ENCODE measurements at regions not wholly inside any gene's neighbourhood (a gene's known extent, or its start where the extent isn't known, plus 50 kb on each side); places are given as distances from the start of the nearest gene placed in this dataset.

DNA sequence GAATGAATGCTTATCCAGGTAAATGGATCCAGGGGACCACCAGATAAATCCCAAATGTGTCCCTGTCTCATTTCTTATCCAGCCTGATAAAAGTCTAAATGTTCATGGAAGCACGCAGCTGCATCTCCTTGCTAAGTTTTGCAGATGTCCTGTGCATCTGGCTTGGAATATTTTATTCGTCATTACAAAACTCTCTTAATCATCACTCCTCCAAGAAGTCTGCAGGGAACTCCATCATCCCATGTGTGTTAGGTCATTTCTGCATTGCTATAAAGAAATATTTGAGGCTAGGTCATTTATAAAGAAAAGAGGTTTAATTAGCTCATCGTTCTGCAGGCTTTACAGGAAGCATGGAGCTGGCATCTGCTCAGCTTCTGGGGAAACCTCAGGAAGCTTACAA, 297.2 kb downstream of the HS3ST1 start:
- WGBS, 2 donors: 75 to 84% methylated on average over 3 of the region's 3 CpGs
- H3K27ac ChIP-seq: no peak overlapping the region
- H3K36me3 ChIP-seq: no peaks in the 10 kb centered on the region
- intact Hi-C loops (cut with DNase I): no loop called here
- H3K4me1 ChIP-seq: no peaks in the 10 kb centered on the region
- TF ChIP-seq POLR2A (IDR thresholded peaks at IDR 0.05): no peak
- H3K27me3 ChIP-seq: peaks cover 0 to 5% (median 0%) of the 10 kb centered on the region in 4 donors
- no peak for DNase-seq
- no peak overlapping the region for H3K4me3 ChIP-seq
- H3K9me3 ChIP-seq: no peaks in the 10 kb centered on the region

DNA sequence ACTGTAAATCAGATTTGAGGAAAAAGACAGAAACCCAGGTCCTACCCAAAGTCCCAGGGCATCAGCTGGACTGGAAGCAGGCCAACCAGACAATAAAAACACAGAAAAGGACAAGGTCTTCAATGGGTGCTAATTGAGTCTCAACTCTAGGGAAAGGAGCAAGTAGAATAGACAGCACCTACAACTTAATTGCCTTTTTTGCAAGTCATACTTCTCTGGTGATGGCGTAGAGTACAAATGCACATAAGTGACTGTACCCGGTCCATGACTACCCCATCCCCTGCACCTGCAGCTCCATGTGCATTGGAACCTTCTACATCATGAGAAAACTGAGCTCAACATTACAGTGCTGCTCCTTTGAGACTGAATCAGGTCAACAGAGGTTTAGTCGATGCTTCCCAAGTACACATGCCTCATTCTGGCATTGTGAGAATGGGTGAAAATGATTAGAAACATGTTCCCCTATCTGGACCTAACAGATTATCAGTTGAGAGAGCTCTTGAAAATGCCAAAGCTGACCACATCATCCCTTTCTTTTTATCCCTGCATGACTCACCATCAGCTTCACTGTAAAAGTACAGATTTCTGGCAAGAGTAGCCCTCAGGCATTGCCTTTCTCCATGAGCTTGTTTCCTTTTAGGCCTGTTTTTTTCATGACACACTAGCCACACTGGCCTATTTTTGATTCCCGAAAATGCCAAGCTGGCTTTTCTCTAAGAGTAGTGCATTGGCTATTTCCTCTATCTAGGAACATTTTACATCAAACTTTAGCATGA, 298.3 kb downstream of the HS3ST1 start:
- H3K4me3 ChIP-seq: no peak overlapping the region

DNA sequence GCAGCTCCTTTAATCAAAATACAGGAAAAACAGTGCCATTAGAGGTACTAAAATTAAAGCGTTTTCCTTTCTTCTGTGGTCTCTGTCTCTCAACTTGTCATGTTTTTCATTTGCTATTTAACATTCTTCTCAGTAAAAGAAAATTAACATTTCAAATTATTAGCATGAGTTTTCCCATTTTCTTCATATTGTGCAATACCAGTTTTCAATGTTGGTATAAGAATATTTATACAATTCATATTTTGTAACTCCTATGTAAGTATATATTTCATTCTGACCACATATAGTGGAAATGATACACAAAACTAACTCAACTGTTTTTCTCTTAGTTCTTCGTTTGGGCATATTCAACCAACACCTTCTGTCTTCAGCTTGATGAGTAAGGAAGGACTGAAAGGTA, 308.3 kb downstream of the HS3ST1 start:
- Histone ChIP-seq H3K9me3 (no peaks in the 10 kb centered on the region), H3K27ac (no peak overlapping the region), H3K27me3 (no peaks in the 10 kb centered on the region), H3K4me1 (no peaks in the 10 kb centered on the region), H3K4me3 (no peak overlapping the region), H3K36me3 (no peaks in the 10 kb centered on the region)
- intact Hi-C loops (cut with DNase I): no loop called here
- WGBS, 2 donors: 68 to 83% methylated on average over 2 of the region's 2 CpGs
- DNase-seq: no peak
- TF ChIP-seq, protein P1, sequence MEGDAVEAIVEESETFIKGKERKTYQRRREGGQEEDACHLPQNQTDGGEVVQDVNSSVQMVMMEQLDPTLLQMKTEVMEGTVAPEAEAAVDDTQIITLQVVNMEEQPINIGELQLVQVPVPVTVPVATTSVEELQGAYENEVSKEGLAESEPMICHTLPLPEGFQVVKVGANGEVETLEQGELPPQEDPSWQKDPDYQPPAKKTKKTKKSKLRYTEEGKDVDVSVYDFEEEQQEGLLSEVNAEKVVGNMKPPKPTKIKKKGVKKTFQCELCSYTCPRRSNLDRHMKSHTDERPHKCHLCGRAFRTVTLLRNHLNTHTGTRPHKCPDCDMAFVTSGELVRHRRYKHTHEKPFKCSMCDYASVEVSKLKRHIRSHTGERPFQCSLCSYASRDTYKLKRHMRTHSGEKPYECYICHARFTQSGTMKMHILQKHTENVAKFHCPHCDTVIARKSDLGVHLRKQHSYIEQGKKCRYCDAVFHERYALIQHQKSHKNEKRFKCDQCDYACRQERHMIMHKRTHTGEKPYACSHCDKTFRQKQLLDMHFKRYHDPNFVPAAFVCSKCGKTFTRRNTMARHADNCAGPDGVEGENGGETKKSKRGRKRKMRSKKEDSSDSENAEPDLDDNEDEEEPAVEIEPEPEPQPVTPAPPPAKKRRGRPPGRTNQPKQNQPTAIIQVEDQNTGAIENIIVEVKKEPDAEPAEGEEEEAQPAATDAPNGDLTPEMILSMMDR (IDR thresholded peaks at IDR 0.05): no peak
- no peak for TF ChIP-seq POLR2A (IDR thresholded peaks at IDR 0.05)

More for the DNA sequence above, 298.3 kb downstream of the HS3ST1 start:
- DNase-seq: no peak
- intact Hi-C loops (cut with DNase I): no loop called here
- 86 to 92% methylated on average over 4 of the region's 4 CpGs for WGBS, 2 donors
- no peaks in the 10 kb centered on the region for H3K36me3 ChIP-seq
- peaks cover 0 to 5% (median 0%) of the 10 kb centered on the region in 4 donors for H3K27me3 ChIP-seq
- TF ChIP-seq, protein P1 (IDR thresholded peaks at IDR 0.05): no peak
- TF ChIP-seq POLR2A (IDR thresholded peaks at IDR 0.05): no peak
- no peaks in the 10 kb centered on the region for H3K9me3 ChIP-seq
- H3K27ac ChIP-seq: no peak overlapping the region
- no peaks in the 10 kb centered on the region for H3K4me1 ChIP-seq

DNA sequence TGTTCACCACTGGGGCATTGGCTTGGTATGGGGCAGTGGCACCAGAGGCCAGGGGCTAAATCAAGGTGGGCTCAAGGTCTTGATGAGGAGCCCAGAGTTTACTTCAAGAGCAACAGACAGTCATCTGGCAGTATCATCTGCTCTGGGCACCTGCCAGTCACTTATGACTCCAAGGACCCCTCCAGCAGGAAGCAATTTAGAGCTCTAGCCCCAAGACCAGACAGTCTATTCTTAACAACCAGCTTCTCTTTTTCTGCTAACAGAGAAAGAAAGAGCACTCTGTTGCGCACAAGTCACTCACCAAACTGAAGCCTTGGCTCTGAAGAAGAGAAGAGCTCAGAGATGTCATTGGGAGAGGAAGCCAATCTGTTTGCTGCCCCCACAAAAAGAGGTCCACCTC, 309.2 kb downstream of the HS3ST1 start:
- TF ChIP-seq POLR2A (IDR thresholded peaks at IDR 0.05): no peak
- TF ChIP-seq, protein P1 (IDR thresholded peaks at IDR 0.05): no peak
- H3K27me3 ChIP-seq: no peaks in the 10 kb centered on the region
- H3K4me1 ChIP-seq: no peaks in the 10 kb centered on the region
- DNase-seq: no peak
- no peaks in the 10 kb centered on the region for H3K36me3 ChIP-seq
- no peaks in the 10 kb centered on the region for H3K9me3 ChIP-seq
- no peak overlapping the region for H3K27ac ChIP-seq
- 67% methylated on average over 1 of the region's 1 CpG; no CpG with 5 or more reads in 1 of the 2 donors for WGBS, 2 donors
- intact Hi-C loops (cut with DNase I): no loop called here
- no peak overlapping the region for H3K4me3 ChIP-seq

DNA sequence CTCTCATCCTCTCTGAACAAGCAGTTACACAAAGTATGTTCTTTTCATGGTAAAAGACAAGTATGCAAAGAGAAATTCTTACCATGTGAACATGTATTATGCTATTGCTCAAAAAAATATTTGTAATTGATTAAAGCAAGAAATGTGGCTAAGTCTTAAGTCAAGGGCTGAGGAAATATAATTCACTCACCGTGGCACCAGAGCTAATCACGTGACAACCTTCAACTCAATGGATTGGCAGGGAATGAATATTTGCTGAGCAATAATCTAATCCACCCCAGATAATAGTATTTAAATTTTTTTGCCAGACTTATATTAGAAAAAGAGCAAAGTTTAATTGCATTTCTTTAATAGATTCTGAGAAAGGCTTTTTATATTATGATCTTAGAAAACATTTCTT, 310.2 kb downstream of the HS3ST1 start:
- no peak for TF ChIP-seq POLR2A (IDR thresholded peaks at IDR 0.05)
- TF ChIP-seq, protein P1 (IDR thresholded peaks at IDR 0.05): no peak
- Histone ChIP-seq H3K4me1 (no peaks in the 10 kb centered on the region), H3K27ac (no peak overlapping the region), H3K9me3 (no peaks in the 10 kb centered on the region), H3K36me3 (no peaks in the 10 kb centered on the region), H3K4me3 (no peak overlapping the region), H3K27me3 (no peaks in the 10 kb centered on the region)
- intact Hi-C loops (cut with DNase I): no loop called here
- DNase-seq: no peak
- WGBS, 2 donors: 71 to 83% methylated on average over 2 of the region's 2 CpGs
